Hematopoietic multipotent progenitor cell (in vitro differentiated cells): ENCODE measurements at regions not wholly inside any gene's neighbourhood (a gene's known extent, or its start where the extent isn't known, plus 50 kb on each side); places are given as distances from the start of the nearest gene placed in this dataset.
A peak's percentile ranks its signal among the peaks of the same experiment; 100 is the strongest.
"Not testable (repeated sequence)": the region's sequence is repeated elsewhere in the genome, so short reads cannot be mapped to it uniquely, and the experiment has no call there.

Source experiments
- DNase-seq, 3 donors: peaks; one replicate each; pipeline ENCODE4 v3.0.0-alpha.2; 2011 to 2015; ENCODE audit warnings: low read depth in 2 of 3, low spot score in 2 of 3

DNA sequence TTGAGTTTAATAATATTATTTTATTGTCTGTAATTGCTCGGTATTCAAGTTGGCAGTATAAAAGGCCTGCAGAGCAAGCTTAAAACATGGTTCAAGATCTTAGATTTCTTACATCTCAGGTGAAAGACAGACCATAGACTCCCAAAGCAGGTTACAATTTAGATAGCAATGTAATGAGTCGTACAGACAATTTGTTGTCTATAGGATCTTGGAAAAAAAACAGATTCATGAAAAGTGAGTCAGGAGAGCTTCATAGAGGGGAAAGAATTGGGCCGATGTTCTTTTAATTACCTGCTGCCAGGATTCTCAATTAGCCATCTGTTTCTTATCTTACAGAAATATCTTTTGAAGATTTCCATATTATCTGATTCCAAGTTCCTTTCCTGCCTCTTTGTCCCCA lies 111.5 kb upstream of the IKBKE start:
- not testable (repeated sequence) for DNase-seq

GRCh38 chr1:206359377-206359776 lies 110.9 kb upstream of the IKBKE start:
- not testable (repeated sequence) for DNase-seq

DNA sequence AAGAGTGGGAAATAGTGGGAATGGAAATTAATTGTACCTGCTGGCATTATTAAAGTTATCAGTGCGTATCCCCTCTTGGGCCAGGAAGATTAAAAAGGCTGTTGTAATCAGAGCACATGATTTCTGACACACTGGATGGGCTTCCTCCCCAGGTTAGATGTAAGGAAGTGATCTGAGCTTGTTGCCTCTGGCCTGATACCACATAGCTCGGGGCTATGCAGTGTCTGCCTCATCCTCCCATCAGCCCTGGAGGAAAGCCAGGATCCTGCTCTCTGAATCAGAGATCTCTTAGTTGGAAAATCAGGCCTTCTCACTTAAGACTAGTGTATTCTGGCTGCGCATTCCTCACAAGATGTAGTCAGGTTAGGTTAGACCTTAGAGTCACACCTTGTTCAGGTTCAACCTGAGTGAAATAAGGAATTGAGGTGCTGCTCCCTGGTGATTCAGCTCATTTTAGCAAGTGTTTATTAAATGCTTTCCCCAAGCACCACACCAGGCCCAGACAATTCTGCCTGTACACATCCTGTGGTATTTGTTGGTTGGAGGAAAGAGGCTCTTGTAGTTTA lies 108.2 kb upstream of the IKBKE start:
- DNase-seq = not testable (repeated sequence)

- not testable (repeated sequence) for DNase-seq
Measured at GRCh38 chr1:206362994-206363393, 107.3 kb upstream of the IKBKE start.

DNA sequence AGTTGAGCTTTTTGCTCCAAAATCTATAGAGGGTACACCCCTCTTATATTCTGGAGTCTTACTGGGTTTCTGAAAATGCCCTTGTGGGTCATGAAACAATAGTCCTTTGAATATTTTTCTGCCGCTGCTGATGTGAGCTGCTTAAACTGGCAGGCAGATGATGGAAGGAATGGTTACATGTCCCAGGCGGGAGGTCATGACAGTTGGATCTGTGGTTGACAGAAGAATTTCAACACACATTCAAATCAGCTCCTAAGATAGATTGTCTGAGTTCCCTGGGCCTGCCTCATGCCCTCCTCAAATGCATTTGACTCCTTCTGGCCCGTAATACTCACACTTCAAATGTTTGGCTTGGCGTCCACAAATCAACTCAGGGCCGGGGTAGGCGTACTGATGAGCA lies 105.0 kb upstream of the IKBKE start:
- not testable (repeated sequence) for DNase-seq

- not testable (repeated sequence) for DNase-seq
Measured at GRCh38 chr1:206366131-206366530, 104.1 kb upstream of the IKBKE start.

- not testable (repeated sequence) for DNase-seq
Measured at GRCh38 chr1:206366772-206367171, 103.5 kb upstream of the IKBKE start.

GRCh38 chr1:206367955-206368622 lies 102.2 kb upstream of the IKBKE start:
- DNase-seq = not testable (repeated sequence)

- DNase-seq = not testable (repeated sequence)
Measured at GRCh38 chr1:206374725-206375124, 95.6 kb upstream of the IKBKE start.

- DNase-seq = not testable (repeated sequence)
Measured at GRCh38 chr1:206375552-206375951, 94.7 kb upstream of the IKBKE start.

- DNase-seq = not testable (repeated sequence)
Measured at GRCh38 chr1:206378506-206378905, 91.8 kb upstream of the IKBKE start.

DNA sequence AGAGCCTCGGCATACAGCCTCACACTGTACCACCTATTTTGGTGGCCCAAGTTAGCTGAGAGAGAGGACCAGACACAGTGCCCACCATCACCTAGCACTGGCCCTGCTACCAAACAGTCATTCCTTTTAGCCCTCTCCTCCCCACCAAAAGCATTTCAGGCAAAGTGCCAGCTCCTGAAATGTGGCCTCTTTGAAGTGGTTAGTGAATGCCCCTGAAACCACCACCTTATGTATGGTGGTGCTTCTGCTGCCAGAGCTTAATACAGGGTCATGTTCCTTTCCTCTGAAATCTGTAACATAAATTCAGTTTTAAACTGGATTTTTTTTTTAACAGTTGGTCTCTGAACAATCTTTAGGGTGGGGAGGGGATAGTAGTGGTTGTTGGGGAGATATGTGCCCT lies 91.0 kb upstream of the IKBKE start:
- not testable (repeated sequence) for DNase-seq

DNA sequence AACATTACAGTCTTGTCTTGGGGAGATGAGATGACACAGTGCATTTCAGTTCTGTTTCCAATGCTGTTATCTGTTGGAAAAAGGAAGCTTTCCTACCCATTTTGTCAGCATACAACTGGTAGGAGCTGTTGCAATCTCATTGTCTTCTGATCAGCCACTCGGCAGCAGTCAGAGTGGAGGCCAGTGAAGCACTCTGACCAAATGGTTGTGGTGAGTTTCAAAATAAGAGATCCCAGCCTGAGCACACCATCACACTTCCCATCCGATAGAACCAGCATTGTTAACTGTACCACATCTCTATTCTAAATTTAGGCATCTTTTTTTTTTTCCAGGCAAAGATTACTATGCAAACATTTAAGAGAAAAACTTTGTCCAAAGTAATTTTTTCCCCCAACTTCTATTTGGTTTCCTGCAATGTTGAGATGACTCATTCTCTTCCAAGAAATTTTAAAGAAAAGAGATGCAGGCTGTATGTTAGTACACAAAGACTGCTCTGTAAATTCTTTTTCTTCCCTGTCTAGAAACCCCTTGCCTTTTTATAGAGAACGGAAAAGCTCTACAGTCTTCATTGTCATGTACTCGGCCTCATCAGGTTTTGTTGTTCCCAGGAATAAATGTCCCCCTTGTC lies 90.0 kb upstream of the IKBKE start:
- peak in 2 of 3 donors; percentile 0 to 5 for DNase-seq

- peak in 2 of 3 donors; percentile 46 to 72 for DNase-seq
Measured at GRCh38 chr1:206380791-206381610, 89.3 kb upstream of the IKBKE start.

- peak in 2 of 3 donors; percentile 79 to 89 for DNase-seq
Measured at GRCh38 chr1:206384029-206384807, 86.1 kb upstream of the IKBKE start.

DNA sequence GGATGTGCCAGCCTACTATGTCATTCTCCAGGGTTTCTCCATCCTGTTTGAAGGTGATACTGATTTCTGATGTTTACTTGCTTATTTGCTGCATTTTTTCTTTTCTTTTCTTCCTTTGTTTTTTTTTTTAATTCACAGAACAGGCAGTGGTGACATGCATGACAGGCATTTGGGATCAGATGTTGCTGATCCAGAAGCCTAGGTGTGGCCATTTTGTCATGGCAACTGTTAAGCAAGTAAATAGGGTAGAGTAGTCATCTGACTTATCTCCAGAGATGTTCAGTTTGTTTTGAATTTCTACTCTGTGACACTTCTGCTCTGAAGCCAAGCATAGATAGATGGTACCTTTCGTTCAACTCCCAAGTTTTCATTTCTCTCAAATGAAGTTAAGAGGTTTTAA lies 85.4 kb upstream of the IKBKE start:
- not testable (repeated sequence) for DNase-seq

- not testable (repeated sequence) for DNase-seq
Measured at GRCh38 chr1:206387631-206388030, 82.6 kb upstream of the IKBKE start.

- DNase-seq = not testable (repeated sequence)
Measured at GRCh38 chr1:206391903-206392302, 78.4 kb upstream of the IKBKE start.

- DNase-seq = not testable (repeated sequence)
Measured at GRCh38 chr1:206397501-206397900, 72.8 kb upstream of the IKBKE start.

DNA sequence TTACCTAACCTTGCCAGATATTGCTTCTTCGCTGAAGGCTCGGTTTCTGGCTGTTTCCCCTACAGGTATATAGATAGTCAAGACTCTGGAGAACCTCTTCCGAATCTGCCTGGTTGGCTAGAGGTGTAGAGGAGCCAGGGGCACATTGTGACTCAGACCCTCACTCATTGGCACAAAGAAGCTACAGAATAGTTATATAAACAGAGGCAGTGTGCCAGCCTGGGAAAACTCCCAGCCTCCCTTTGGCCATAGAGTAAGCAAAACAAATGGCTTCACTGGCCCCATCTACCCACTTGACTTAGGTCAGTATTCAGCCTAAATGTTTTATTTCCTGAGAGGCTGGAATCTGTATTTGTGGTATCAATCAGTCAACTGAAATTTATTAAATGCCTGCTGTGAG lies 72.0 kb upstream of the IKBKE start:
- not testable (repeated sequence) for DNase-seq
